HG03469 (cell line): ENCODE measurements at regions not wholly inside any gene's neighbourhood (a gene's known extent, or its start where the extent isn't known, plus 50 kb on each side); places are given as distances from the start of the nearest gene placed in this dataset.

Source experiments
- ATAC-seq: cut with Tn5 transposase; IDR thresholded peaks from one replicate; pipeline ENCODE4 v1.9.1; 2021; ENCODE audit warnings: mild to moderate bottlenecking, moderate library complexity, moderate number of reproducible peaks; ENCODE audit not compliant: unreplicated experiment

GRCh38 chr7:40915071-40915470, 780.3 kb downstream of the SUGCT start:
- ATAC-seq, result no peak
